Hematopoietic multipotent progenitor cell (in vitro differentiated cells): ENCODE measurements at regions not wholly inside any gene's neighbourhood (a gene's known extent, or its start where the extent isn't known, plus 50 kb on each side); places are given as distances from the start of the nearest gene placed in this dataset.
A peak's percentile ranks its signal among the peaks of the same experiment; 100 is the strongest.

Source experiments
- DNase-seq, 3 donors: peaks; one replicate each; pipeline ENCODE4 v3.0.0-alpha.2; 2011 to 2015; ENCODE audit warnings: low read depth in 2 of 3, low spot score in 2 of 3

- DNase-seq = no peak
These were observed 51.9 kb upstream of the GNAT3 start for GRCh38 chr7:80563561-80564327.

GRCh38 chr7:80565554-80565953 lies 53.7 kb upstream of the GNAT3 start:
- DNase-seq = no peak

- peak in 2 of 3 donors; percentile 8 to 16 for DNase-seq
These were observed 56.8 kb upstream of the CD36 start for GRCh38 chr7:80581486-80582260.

GRCh38 chr7:80583901-80584300 lies 54.5 kb upstream of the CD36 start:
- no peak for DNase-seq

- no peak for DNase-seq
These were observed 53.7 kb upstream of the CD36 start for GRCh38 chr7:80584778-80585177.

GRCh38 chr7:80587538-80587937 lies 50.9 kb upstream of the CD36 start:
- no peak for DNase-seq

- DNase-seq = peak in 1 of 3 donors; percentile 8
These were observed 49.9 kb upstream of the CD36 start for GRCh38 chr7:80588591-80588990.
